ENCODE measurements at regions not wholly inside any gene's neighbourhood (a gene's known extent, or its start where the extent isn't known, plus 50 kb on each side); places are given as distances from the start of the nearest gene placed in this dataset.
A peak's percentile ranks its signal among the peaks of the same experiment; 100 is the strongest.

DNA sequence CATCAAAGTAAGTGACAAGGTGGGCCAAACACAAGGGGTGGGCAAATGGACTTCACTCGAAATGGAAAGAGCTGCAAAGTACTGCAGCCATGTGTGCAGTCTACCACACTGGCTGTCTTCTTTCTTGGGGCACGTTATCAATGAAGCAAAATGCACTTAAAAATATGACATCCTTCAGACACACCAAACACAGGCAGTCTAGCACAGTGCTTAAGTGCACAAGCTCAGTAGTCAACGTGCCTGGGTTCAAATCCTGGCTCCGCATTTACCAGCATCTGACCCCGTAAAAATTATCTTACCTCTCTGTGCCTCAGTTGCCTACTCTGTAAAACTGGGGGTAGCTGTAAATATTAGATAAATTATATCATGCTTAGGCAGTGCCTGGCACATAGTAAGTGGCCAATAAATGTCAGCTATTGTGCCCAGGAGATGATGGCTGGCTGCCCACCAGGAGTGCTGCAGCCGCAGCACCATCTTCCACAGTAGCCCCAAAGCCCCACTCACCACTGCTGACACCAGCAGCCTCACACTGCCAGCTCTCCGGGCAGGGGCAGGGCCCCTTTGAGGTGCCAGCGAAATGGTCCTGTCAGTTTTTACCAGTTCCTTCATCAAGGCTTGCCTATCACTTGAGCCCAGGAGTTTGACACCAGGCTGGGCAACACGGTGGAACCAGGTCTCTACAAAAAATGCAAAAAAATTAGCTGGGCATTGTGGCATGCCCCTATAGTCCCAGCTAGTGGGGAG is 121.8 kb upstream of the SLC1A4 start:
- H3K4me3 ChIP-seq (ENCODE audit: low read depth, low read length): no peak overlapping the region
- no peak for DNase-seq (ENCODE audit: low read depth)
- TF ChIP-seq, protein P1, sequence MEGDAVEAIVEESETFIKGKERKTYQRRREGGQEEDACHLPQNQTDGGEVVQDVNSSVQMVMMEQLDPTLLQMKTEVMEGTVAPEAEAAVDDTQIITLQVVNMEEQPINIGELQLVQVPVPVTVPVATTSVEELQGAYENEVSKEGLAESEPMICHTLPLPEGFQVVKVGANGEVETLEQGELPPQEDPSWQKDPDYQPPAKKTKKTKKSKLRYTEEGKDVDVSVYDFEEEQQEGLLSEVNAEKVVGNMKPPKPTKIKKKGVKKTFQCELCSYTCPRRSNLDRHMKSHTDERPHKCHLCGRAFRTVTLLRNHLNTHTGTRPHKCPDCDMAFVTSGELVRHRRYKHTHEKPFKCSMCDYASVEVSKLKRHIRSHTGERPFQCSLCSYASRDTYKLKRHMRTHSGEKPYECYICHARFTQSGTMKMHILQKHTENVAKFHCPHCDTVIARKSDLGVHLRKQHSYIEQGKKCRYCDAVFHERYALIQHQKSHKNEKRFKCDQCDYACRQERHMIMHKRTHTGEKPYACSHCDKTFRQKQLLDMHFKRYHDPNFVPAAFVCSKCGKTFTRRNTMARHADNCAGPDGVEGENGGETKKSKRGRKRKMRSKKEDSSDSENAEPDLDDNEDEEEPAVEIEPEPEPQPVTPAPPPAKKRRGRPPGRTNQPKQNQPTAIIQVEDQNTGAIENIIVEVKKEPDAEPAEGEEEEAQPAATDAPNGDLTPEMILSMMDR (conservative IDR thresholded peaks at IDR 0.05; ENCODE audit: low read depth, low read length): no peak

DNA sequence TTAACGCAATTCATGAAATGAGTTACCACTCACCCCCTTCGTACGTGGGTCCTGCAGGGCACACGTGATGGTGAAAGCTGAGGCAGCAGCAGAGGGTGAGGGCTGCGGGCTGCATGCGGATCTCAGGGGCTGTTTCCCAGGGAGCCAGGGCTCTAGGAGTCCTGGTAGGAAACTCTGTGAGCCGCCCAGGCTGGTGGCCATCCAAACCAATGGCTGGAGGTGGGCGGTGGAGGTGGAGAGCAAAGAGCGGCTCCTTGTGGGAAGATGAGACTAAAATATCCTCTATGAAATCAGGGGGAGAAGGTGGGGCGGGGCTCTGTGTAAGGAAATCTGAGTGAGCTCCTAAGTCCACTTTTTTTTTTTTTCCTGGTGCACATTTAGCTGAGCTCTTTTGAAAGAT is 120.1 kb upstream of the SLC1A4 start:
- TF ChIP-seq, protein P1 (conservative IDR thresholded peaks at IDR 0.05; ENCODE audit: low read depth, low read length): no peak
- DNase-seq (ENCODE audit: low read depth): no peak
- no peak overlapping the region for H3K4me3 ChIP-seq (ENCODE audit: low read depth, low read length)

GRCh38 chr2:64873472-64873924 is 115.7 kb upstream of the SLC1A4 start:
- no peak for DNase-seq (ENCODE audit: low read depth)
- H3K4me3 ChIP-seq (ENCODE audit: low read depth, low read length): peak overlapping the region; percentile 24
- TF ChIP-seq, protein P1 (conservative IDR thresholded peaks at IDR 0.05; ENCODE audit: low read depth, low read length): peak; percentile 77

GRCh38 chr2:64874593-64874992 is 114.6 kb upstream of the SLC1A4 start:
- no peak for DNase-seq (ENCODE audit: low read depth)
- TF ChIP-seq, protein P1 (conservative IDR thresholded peaks at IDR 0.05; ENCODE audit: low read depth, low read length): no peak
- H3K4me3 ChIP-seq (ENCODE audit: low read depth, low read length): no peak overlapping the region

DNA sequence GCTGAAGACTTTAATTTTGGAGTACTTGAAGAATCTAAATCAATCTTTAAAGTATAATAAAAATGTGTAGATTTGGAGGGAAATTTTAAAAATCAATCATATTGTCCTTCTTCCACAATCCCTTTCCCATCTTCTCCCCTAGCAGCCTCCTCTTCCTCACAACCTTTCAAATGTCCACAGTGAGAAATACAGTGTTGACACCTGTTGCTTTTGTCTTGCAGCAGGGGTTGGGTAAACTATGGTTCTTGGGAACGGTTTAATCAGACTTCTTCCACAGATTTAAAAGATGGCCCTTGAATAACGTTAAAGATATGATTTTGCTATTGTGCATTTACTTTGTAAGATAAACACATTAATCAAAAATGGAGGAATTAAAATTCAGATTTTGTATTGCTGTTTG is 113.8 kb upstream of the SLC1A4 start:
- H3K4me3 ChIP-seq (ENCODE audit: low read depth, low read length): no peak overlapping the region
- no peak for DNase-seq (ENCODE audit: low read depth)
- TF ChIP-seq, protein P1 (conservative IDR thresholded peaks at IDR 0.05; ENCODE audit: low read depth, low read length): no peak

GRCh38 chr2:64876137-64876647 is 113.0 kb upstream of the SLC1A4 start:
- TF ChIP-seq, protein P1 (conservative IDR thresholded peaks at IDR 0.05; ENCODE audit: low read depth, low read length): no peak
- DNase-seq (ENCODE audit: low read depth): peak; percentile 44
- H3K4me3 ChIP-seq (ENCODE audit: low read depth, low read length): no peak overlapping the region

GRCh38 chr2:64879745-64880144 is 109.5 kb upstream of the SLC1A4 start:
- H3K4me3 ChIP-seq (ENCODE audit: low read depth, low read length): no peak overlapping the region
- DNase-seq (ENCODE audit: low read depth): no peak
- TF ChIP-seq, protein P1 (conservative IDR thresholded peaks at IDR 0.05; ENCODE audit: low read depth, low read length): no peak

All from epithelial cell of proximal tubule (primary cell).